Smooth muscle cell (in vitro differentiated cells): ENCODE measurements at regions not wholly inside any gene's neighbourhood (a gene's known extent, or its start where the extent isn't known, plus 50 kb on each side); places are given as distances from the start of the nearest gene placed in this dataset.

Experiments
- DNase-seq: peaks from one replicate; lab custom pipeline; 2025; ENCODE audit not compliant: unreplicated experiment; lab: John Stamatoyannopoulos, UW
- H2AFZ ChIP-seq: fragments of 200-600 bp; sonication (generic); 2 replicates; pipeline ENCODE4 v1.6.0; 2016; ENCODE audit warnings: antibody characterized with exemption, low read depth, mild to moderate bottlenecking
- H3F3A ChIP-seq: fragments of 200-600 bp; sonication (generic); 2 replicates; pipeline ENCODE4 v1.6.0; 2017; ENCODE audit warnings: antibody characterized with exemption, low read depth
- H3K27ac ChIP-seq: fragments of 200-600 bp; sonication (generic); 2 replicates; pipeline ENCODE4 v1.5.1; 2016; ENCODE audit warnings: low read depth, mild to moderate bottlenecking
- H3K27me3 ChIP-seq: fragments of 200-600 bp; sonication (generic); 2 replicates; pipeline ENCODE4 v1.6.1; 2016; ENCODE audit warnings: low read depth, mild to moderate bottlenecking
- H3K36me3 ChIP-seq: fragments of 200-600 bp; sonication (generic); 2 replicates; pipeline ENCODE4 v1.5.1; 2016; ENCODE audit warnings: low read depth
- H3K4me1 ChIP-seq: fragments of 200-600 bp; sonication (generic); 2 replicates; pipeline ENCODE4 v1.5.1; 2016; ENCODE audit warnings: low read depth
- H3K4me2 ChIP-seq: fragments of 200-600 bp; sonication (generic); 2 replicates; pipeline ENCODE4 v1.6.0; 2016; ENCODE audit warnings: mild to moderate bottlenecking
- H3K4me3 ChIP-seq: fragments of 200-600 bp; sonication (generic); 2 replicates; pipeline ENCODE4 v1.5.1; 2016; ENCODE audit warnings: mild to moderate bottlenecking
- H3K79me2 ChIP-seq: fragments of 200-600 bp; sonication (generic); 2 replicates; pipeline ENCODE4 v1.6.0; 2016; ENCODE audit warnings: low read depth, mild to moderate bottlenecking
- H3K9ac ChIP-seq: fragments of 200-600 bp; sonication (generic); 2 replicates; pipeline ENCODE4 v1.6.0; 2016; ENCODE audit warnings: low read depth
- H3K9me3 ChIP-seq: fragments of 200-600 bp; sonication (generic); replicated peaks from 2 replicates; pipeline ENCODE4 v1.5.1; 2016; ENCODE audit warnings: low read depth
- H4K20me1 ChIP-seq: fragments of 200-600 bp; sonication (generic); 2 replicates; pipeline ENCODE4 v1.6.0; 2016; ENCODE audit warnings: low read depth
- CTCF ChIP-seq: fragments of 200-600 bp; sonication (generic); IDR thresholded peaks from 2 replicates; pipeline ENCODE4 v1.5.1; 2017; ENCODE audit warnings: borderline replicate concordance, mild to moderate bottlenecking, antibody characterized with exemption; ENCODE audit not compliant: insufficient read depth, poor library complexity, severe bottlenecking
- WGBS: methylation state at CpG from one replicate; pipeline ENCODE4 v1.1.7; 2016; ENCODE audit warnings: low lambda C conversion rate; 5-methylcytosine and 5-hydroxymethylcytosine counted together

GRCh38 chr22:48871176-48871840, 956.4 kb downstream of the BRD1 start:
- no peak overlapping the region for H3K27ac ChIP-seq
- no peaks in the 10 kb centered on the region for H3K4me1 ChIP-seq
- H3K36me3 ChIP-seq, result no peaks in the 10 kb centered on the region
- H3K79me2 ChIP-seq, result no peaks in the 10 kb centered on the region
- 91% methylated on average over 9 of the region's 12 CpGs for WGBS
- no peak overlapping the region for H3K9ac ChIP-seq
- no peak overlapping the region for H3K4me2 ChIP-seq
- no peaks in the 10 kb centered on the region for H3K9me3 ChIP-seq
- H3F3A ChIP-seq, result no peaks in the 10 kb centered on the region
- no peak overlapping the region for H3K4me3 ChIP-seq
- peaks cover 4% of the 10 kb centered on the region for H3K27me3 ChIP-seq
- DNase-seq, result no peak
- no peak overlapping the region for H2AFZ ChIP-seq
- TF ChIP-seq CTCF, result no peak
- no peaks in the 10 kb centered on the region for H4K20me1 ChIP-seq

- Histone ChIP-seq H3K4me1 (no peaks in the 10 kb centered on the region), H3K4me3 (no peak overlapping the region), H3K9me3 (no peaks in the 10 kb centered on the region), H4K20me1 (no peaks in the 10 kb centered on the region), H3K27me3 (peaks cover 3% of the 10 kb centered on the region), H2AFZ (no peak overlapping the region), H3K9ac (no peak overlapping the region), H3K79me2 (no peaks in the 10 kb centered on the region), H3K36me3 (no peaks in the 10 kb centered on the region), H3K27ac (no peak overlapping the region), H3K4me2 (no peak overlapping the region), H3F3A (no peaks in the 10 kb centered on the region)
- no peak for TF ChIP-seq CTCF
- DNase-seq, result no peak
- WGBS, result 80% methylated on average over 13 of the region's 13 CpGs
Measured at GRCh38 chr22:48870436-48870835, 957.2 kb downstream of the BRD1 start.

- H3K9ac ChIP-seq, result no peak overlapping the region
- no peaks in the 10 kb centered on the region for H3K9me3 ChIP-seq
- H3K79me2 ChIP-seq, result no peaks in the 10 kb centered on the region
- no peak for DNase-seq
- H3F3A ChIP-seq, result no peaks in the 10 kb centered on the region
- no peak overlapping the region for H3K27ac ChIP-seq
- no peak overlapping the region for H2AFZ ChIP-seq
- no peak overlapping the region for H3K4me2 ChIP-seq
- H3K4me1 ChIP-seq, result no peaks in the 10 kb centered on the region
- H3K36me3 ChIP-seq, result no peaks in the 10 kb centered on the region
- H4K20me1 ChIP-seq, result no peaks in the 10 kb centered on the region
- H3K4me3 ChIP-seq, result no peak overlapping the region
- 86% methylated on average over 5 of the region's 5 CpGs for WGBS
- no peak for TF ChIP-seq CTCF
- peaks cover 3% of the 10 kb centered on the region for H3K27me3 ChIP-seq
Measured at GRCh38 chr22:48869788-48870187, 957.9 kb downstream of the BRD1 start.

GRCh38 chr22:48869161-48869560, 958.5 kb downstream of the BRD1 start:
- Histone ChIP-seq H3K27ac (no peak overlapping the region), H3K9ac (no peak overlapping the region), H3K4me1 (no peaks in the 10 kb centered on the region), H3F3A (no peaks in the 10 kb centered on the region), H3K27me3 (peaks cover 3% of the 10 kb centered on the region), H3K79me2 (no peaks in the 10 kb centered on the region), H3K36me3 (no peaks in the 10 kb centered on the region), H3K4me3 (no peak overlapping the region), H4K20me1 (no peaks in the 10 kb centered on the region), H2AFZ (no peak overlapping the region), H3K9me3 (no peaks in the 10 kb centered on the region), H3K4me2 (no peak overlapping the region)
- TF ChIP-seq CTCF, result no peak
- no peak for DNase-seq
- WGBS, result 89% methylated on average over 12 of the region's 12 CpGs
